ENCODE measurements at regions not wholly inside any gene's neighbourhood (a gene's known extent, or its start where the extent isn't known, plus 50 kb on each side); places are given as distances from the start of the nearest gene placed in this dataset.
"Not testable (repeated sequence)": the region's sequence is repeated elsewhere in the genome, so short reads cannot be mapped to it uniquely, and the experiment has no call there.

GRCh38 chr17:20935740-20936139 is 107.1 kb downstream of the USP22 start:
- DNase-seq (ENCODE audit: insufficient read length): no peak
- no peak for TF ChIP-seq POLR2A (IDR thresholded peaks at IDR 0.05; ENCODE audit: low read depth, low read length)
- no peak for TF ChIP-seq POLR2AphosphoS5 (IDR thresholded peaks at IDR 0.05; ENCODE audit: low read depth, low read length)
- no peak for TF ChIP-seq TAF1 (IDR thresholded peaks at IDR 0.05; ENCODE audit: borderline replicate concordance, low read depth, low read length)
- FAIRE-seq: no peak

GRCh38 chr17:20938244-20938643 is 104.6 kb downstream of the USP22 start:
- TF ChIP-seq POLR2A (IDR thresholded peaks at IDR 0.05; ENCODE audit: low read depth, low read length) (no peak), TAF1 (IDR thresholded peaks at IDR 0.05; ENCODE audit: borderline replicate concordance, low read depth, low read length) (no peak), POLR2AphosphoS5 (IDR thresholded peaks at IDR 0.05; ENCODE audit: low read depth, low read length) (no peak)
- FAIRE-seq: no peak
- DNase-seq (ENCODE audit: insufficient read length): no peak

- TF ChIP-seq TAF1 (IDR thresholded peaks at IDR 0.05; ENCODE audit: borderline replicate concordance, low read depth, low read length) (no peak), POLR2A (IDR thresholded peaks at IDR 0.05; ENCODE audit: low read depth, low read length) (no peak), POLR2AphosphoS5 (IDR thresholded peaks at IDR 0.05; ENCODE audit: low read depth, low read length) (no peak)
- FAIRE-seq (no peak), DNase-seq (ENCODE audit: insufficient read length) (no peak)
Measured at GRCh38 chr17:20938988-20939615, 103.7 kb downstream of the USP22 start.

- no peak for FAIRE-seq
- no peak for DNase-seq (ENCODE audit: insufficient read length)
Measured at GRCh38 chr17:20941872-20942271, 100.9 kb downstream of the USP22 start.

GRCh38 chr17:20944014-20944865 is 98.6 kb downstream of the USP22 start:
- no peak for FAIRE-seq
- TF ChIP-seq POLR2AphosphoS5 (IDR thresholded peaks at IDR 0.05; ENCODE audit: low read depth, low read length): no peak
- no peak for TF ChIP-seq POLR2A (IDR thresholded peaks at IDR 0.05; ENCODE audit: low read depth, low read length)
- TF ChIP-seq TAF1 (IDR thresholded peaks at IDR 0.05; ENCODE audit: borderline replicate concordance, low read depth, low read length): no peak
- no peak for DNase-seq (ENCODE audit: insufficient read length)

More at GRCh38 chr17:20941872-20942271, 100.9 kb downstream of the USP22 start:
- TF ChIP-seq POLR2A (IDR thresholded peaks at IDR 0.05; ENCODE audit: low read depth, low read length) (no peak), POLR2AphosphoS5 (IDR thresholded peaks at IDR 0.05; ENCODE audit: low read depth, low read length) (no peak), TAF1 (IDR thresholded peaks at IDR 0.05; ENCODE audit: borderline replicate concordance, low read depth, low read length) (no peak)

GRCh38 chr17:20947708-20948107 is 95.1 kb downstream of the USP22 start:
- DNase-seq (ENCODE audit: insufficient read length); FAIRE-seq: not testable (repeated sequence)

- TF ChIP-seq POLR2AphosphoS5 (IDR thresholded peaks at IDR 0.05; ENCODE audit: low read depth, low read length) (no peak), TAF1 (IDR thresholded peaks at IDR 0.05; ENCODE audit: borderline replicate concordance, low read depth, low read length) (no peak), POLR2A (IDR thresholded peaks at IDR 0.05; ENCODE audit: low read depth, low read length) (no peak)
- DNase-seq (ENCODE audit: insufficient read length): no peak
- no peak for FAIRE-seq
Measured at GRCh38 chr17:20948984-20949777, 93.6 kb downstream of the USP22 start.
